H1 (cell line): ENCODE measurements at regions not wholly inside any gene's neighbourhood (a gene's known extent, or its start where the extent isn't known, plus 50 kb on each side); places are given as distances from the start of the nearest gene placed in this dataset.

Source experiments
- CTCF ChIA-PET: fragments of 300-600 bp; sonication (Branson Sonifier 250); formaldehyde crosslinking; loops from one replicate; lab custom pipeline; 2021; ENCODE audit not compliant: partially characterized antibody; lab: Charles Lee
- POLR2A ChIA-PET: fragments of 300-600 bp; sonication (Branson Sonifier 250); formaldehyde crosslinking; loops from one replicate; lab custom pipeline; 2021; ENCODE audit warnings: inconsistent platforms; ENCODE audit not compliant: partially characterized antibody; lab: Charles Lee
- DNase-seq, 2 experiments: peaks; one replicate each; pipeline versions ENCODE4 v3.0.0 to v3.0.0-alpha.2; 2010 to 2022; ENCODE audit warnings: low spot score in 2 of 2, low read depth in 1 of 2, mixed read lengths in 1 of 2
- FAIRE-seq: peaks from 2 replicates; lab custom pipeline; 2011; peaks lifted over from hg19 to GRCh38; lab: Jason Lieb, UNC
- H2AFZ ChIP-seq: 2 replicates; pipeline ENCODE4 v1.8.1; 2012; ENCODE audit warnings: low read length, inconsistent platforms
- H2AK5ac ChIP-seq: 2 replicates; pipeline ENCODE4 v1.6.1; 2013; ENCODE audit warnings: low read depth, low read length
- H2BK120ac ChIP-seq: replicated peaks from 2 replicates; pipeline ENCODE3; 2013; ENCODE audit warnings: low read depth, low read length, inconsistent platforms
- H2BK12ac ChIP-seq: 2 replicates; pipeline ENCODE4 v1.6.1; 2013; ENCODE audit warnings: low read depth, low read length
- H2BK15ac ChIP-seq: 2 replicates; pipeline ENCODE4 v1.6.1; 2013; ENCODE audit warnings: low read length
- H2BK20ac ChIP-seq: 2 replicates; pipeline ENCODE4 v1.6.1; 2013; ENCODE audit warnings: low read length
- H2BK5ac ChIP-seq: 2 replicates; pipeline ENCODE4 v1.6.1; 2013; ENCODE audit warnings: low read depth, low read length
- H3K14ac ChIP-seq: 2 replicates; pipeline ENCODE4 v1.6.1; 2013; ENCODE audit warnings: inconsistent platforms; ENCODE audit not compliant: insufficient read length
- H3K18ac ChIP-seq: 2 replicates; pipeline ENCODE4 v1.6.1; 2013; ENCODE audit warnings: low read length; ENCODE audit errors: extremely low read depth
- H3K23ac ChIP-seq: 2 replicates; pipeline ENCODE4 v1.6.1; 2013; ENCODE audit warnings: inconsistent platforms; ENCODE audit not compliant: insufficient read length
- H3K23me2 ChIP-seq: 2 replicates; pipeline ENCODE4 v1.6.1; 2013; ENCODE audit warnings: low read depth, low read length
- H3K27ac ChIP-seq: 2 replicates; pipeline ENCODE4 v1.6.1; 2011; ENCODE audit warnings: low read depth, low read length, inconsistent platforms
- H3K27me3 ChIP-seq, 4 experiments: replicated peaks in 1 of 4; 1 replicate in 1 of 4; 2 replicates in 3 of 4; pipeline versions ENCODE4 v1.6.1 to v1.8.1; 2011 to 2013; ENCODE audit warnings: low read length in 3 of 4, mild to moderate bottlenecking in 3 of 4, inconsistent platforms in 2 of 4, mixed read lengths in 2 of 4, moderate library complexity in 1 of 4; ENCODE audit not compliant: control insufficient read depth in 3 of 4, insufficient read depth in 3 of 4; ENCODE audit errors: extremely low read depth in 1 of 4
- H3K36me3 ChIP-seq, 4 experiments: 2 replicates each; pipeline versions ENCODE4 v1.6.1 to v1.8.1; 2011 to 2013; ENCODE audit warnings: mild to moderate bottlenecking in 4 of 4, low read length in 3 of 4, moderate library complexity in 2 of 4, control low read depth in 1 of 4, inconsistent platforms in 1 of 4; ENCODE audit not compliant: insufficient read depth in 4 of 4, control insufficient read depth in 2 of 4
- H3K4ac ChIP-seq: replicated peaks from 2 replicates; pipeline ENCODE3; 2013; ENCODE audit warnings: low read length, low read depth, mixed read lengths, inconsistent platforms; ENCODE audit not compliant: insufficient read length
- H3K4me1 ChIP-seq, 4 experiments: replicated peaks in 1 of 4; 1 replicate in 1 of 4; 2 replicates in 3 of 4; pipeline versions ENCODE4 v1.6.1 to v1.8.1; 2011 to 2013; ENCODE audit warnings: low read length in 3 of 4, inconsistent platforms in 2 of 4, mixed read lengths in 1 of 4; ENCODE audit not compliant: insufficient read depth in 4 of 4, control insufficient read depth in 3 of 4
- H3K4me2 ChIP-seq, 2 experiments: 2 replicates each; pipeline versions ENCODE4 v1.6.1 to v1.8.1; 2011 to 2013; ENCODE audit warnings: low read depth in 2 of 2, low read length in 2 of 2, control low read depth in 1 of 2, inconsistent platforms in 1 of 2, mild to moderate bottlenecking in 1 of 2; ENCODE audit not compliant: insufficient read depth in 1 of 2
- H3K4me3 ChIP-seq, 4 experiments: fragments of 200-600, 300-600 bp in 1 of 4; sonication (generic), shearing (Covaris generic), sonication (Bioruptor Twin) in 1 of 4; 2 replicates each; pipeline versions ENCODE4 v1.5.1 to v1.8.1; 2011 to 2016; ENCODE audit warnings: low read length in 4 of 4, low read depth in 3 of 4, control low read depth in 2 of 4, inconsistent platforms in 2 of 4, mild to moderate bottlenecking in 2 of 4, mixed read lengths in 1 of 4, moderate library complexity in 1 of 4; ENCODE audit not compliant: insufficient read depth in 2 of 4; ENCODE audit errors: extremely low read depth in 1 of 4
- H3K56ac ChIP-seq: replicated peaks from 2 replicates; pipeline ENCODE3; 2013; ENCODE audit warnings: low read depth, mild to moderate bottlenecking, mixed read lengths, low read length, inconsistent platforms; ENCODE audit not compliant: insufficient read length
- H3K79me1 ChIP-seq: 2 replicates; pipeline ENCODE4 v1.6.1; 2013; ENCODE audit warnings: low read depth, low read length, control low read depth
- H3K79me2 ChIP-seq, 2 experiments: 2 replicates each; pipeline versions ENCODE4 v1.6.1 to v1.8.1; 2012 to 2013; ENCODE audit warnings: low read length in 2 of 2, mild to moderate bottlenecking in 2 of 2, inconsistent platforms in 1 of 2; ENCODE audit not compliant: insufficient read depth in 2 of 2, control insufficient read depth in 1 of 2
- H3K9ac ChIP-seq, 4 experiments: replicated peaks in 1 of 4; 1 replicate in 1 of 4; 2 replicates in 3 of 4; pipeline versions ENCODE4 v1.6.1 to v1.8.1; 2011 to 2013; ENCODE audit warnings: low read depth in 3 of 4, low read length in 3 of 4, control low read depth in 2 of 4, mild to moderate bottlenecking in 2 of 4, moderate library complexity in 2 of 4, inconsistent platforms in 1 of 4; ENCODE audit errors: extremely low read depth in 1 of 4
- H3K9me3 ChIP-seq, 2 experiments: 2 replicates each; pipeline versions ENCODE4 v1.6.1 to v1.8.1; 2012 to 2013; ENCODE audit warnings: mild to moderate bottlenecking in 2 of 2, moderate library complexity in 2 of 2, control low read depth in 1 of 2, inconsistent platforms in 1 of 2, low read depth in 1 of 2, low read length in 1 of 2, mixed read lengths in 1 of 2; ENCODE audit not compliant: insufficient read depth in 2 of 2
- H4K20me1 ChIP-seq, 2 experiments: replicated peaks in 1 of 2; 2 replicates each; pipeline versions ENCODE3 to v1.8.1; 2011 to 2013; ENCODE audit warnings: inconsistent platforms in 2 of 2, low read length in 2 of 2, mild to moderate bottlenecking in 1 of 2; ENCODE audit not compliant: insufficient read depth in 2 of 2, control insufficient read depth in 1 of 2
- H4K5ac ChIP-seq: 2 replicates; pipeline ENCODE4 v1.6.1; 2013; ENCODE audit warnings: low read length, low read depth, mixed read lengths, inconsistent platforms; ENCODE audit not compliant: insufficient read length
- H4K8ac ChIP-seq: 2 replicates; pipeline ENCODE4 v1.8.0; 2013; ENCODE audit warnings: mild to moderate bottlenecking, moderate library complexity, low read length, inconsistent platforms; ENCODE audit not compliant: insufficient read depth; ENCODE audit errors: extremely low read depth
- H4K91ac ChIP-seq: replicated peaks from 2 replicates; pipeline ENCODE3; 2013; ENCODE audit warnings: low read length, mixed read lengths, inconsistent platforms; ENCODE audit not compliant: insufficient read length
- ASH2L ChIP-seq: fragments of 200-600, 300-600 bp; sonication (generic); IDR thresholded peaks from one replicate; pipeline ENCODE4 v1.7.1; 2017; ENCODE audit warnings: low read length
- CHD2 ChIP-seq: IDR thresholded peaks from 2 replicates; pipeline ENCODE4 v1.6.1; 2012; ENCODE audit warnings: low read length, improper control_type of control experiment
- EP300 ChIP-seq, 2 experiments: IDR thresholded peaks; 1 replicate in 1 of 2; 2 replicates in 1 of 2; pipeline ENCODE4 v1.6.1; 2011 to 2012; ENCODE audit warnings: low read depth in 2 of 2, low read length in 2 of 2, mild to moderate bottlenecking in 2 of 2, borderline replicate concordance in 1 of 2, inconsistent platforms in 1 of 2, moderate library complexity in 1 of 2
- FOSL1 ChIP-seq: IDR thresholded peaks from 2 replicates; pipeline ENCODE4 v1.6.1; 2011; ENCODE audit warnings: mild to moderate bottlenecking, low read depth, low read length, moderate library complexity; ENCODE audit not compliant: insufficient read depth
- NANOG ChIP-seq: IDR thresholded peaks from 2 replicates; pipeline ENCODE4 v1.6.1; 2011; ENCODE audit warnings: low read length, low read depth, mild to moderate bottlenecking, inconsistent platforms; ENCODE audit not compliant: insufficient read depth, poor library complexity, severe bottlenecking
- WGBS, 2 experiments: shearing (Covaris generic) in 1 of 2; methylation state at CpG; one replicate each; pipeline versions ENCODE4 v1.1.6 to v1.1.7; 2013 to 2015; ENCODE audit warnings: low lambda C conversion rate in 2 of 2, mixed read lengths in 2 of 2, inconsistent platforms in 1 of 2, low coverage in 1 of 2, missing lambda C conversion rate in 1 of 2; ENCODE audit not compliant: insufficient replicate concordance in 2 of 2, insufficient coverage in 1 of 2, insufficient read length in 1 of 2; ENCODE audit errors: extremely low coverage in 1 of 2, missing lambda C conversion rate in 1 of 2; 5-methylcytosine and 5-hydroxymethylcytosine counted together

GRCh38 chr12:77421152-77421551 is 355.8 kb upstream of the E2F7 start:
- H2BK15ac ChIP-seq: no peak overlapping the region
- no peaks in the 10 kb centered on the region for H3K23me2 ChIP-seq
- no peak overlapping the region for H4K8ac ChIP-seq
- H3K18ac ChIP-seq: no peak overlapping the region
- H2AFZ ChIP-seq: no peak overlapping the region
- H3K4me2 ChIP-seq: no peak overlapping the region
- no peaks in the 10 kb centered on the region for H3K79me2 ChIP-seq
- H2BK5ac ChIP-seq: no peak overlapping the region
- H2BK20ac ChIP-seq: no peak overlapping the region
- H4K20me1 ChIP-seq: no peaks in the 10 kb centered on the region
- H2BK12ac ChIP-seq: no peak overlapping the region
- FAIRE-seq: no peak
- H3K27ac ChIP-seq: no peak overlapping the region
- H3K27me3 ChIP-seq: no peaks in the 10 kb centered on the region
- H3K36me3 ChIP-seq: no peaks in the 10 kb centered on the region
- H3K4ac ChIP-seq: no peak overlapping the region
- ChIA-PET POLR2A (no interaction called here), CTCF (interaction anchor here (1.1 kb wide), 1 partner anchor 39 kb away, joined by 3 read pairs; no protein-coding TSS in a partner anchor)
- H3K56ac ChIP-seq: no peak overlapping the region
- H4K5ac ChIP-seq: no peak overlapping the region
- TF ChIP-seq ASH2L (no peak), EP300 (IDR thresholded peaks at IDR 0.05; ENCODE audit: borderline replicate concordance in 1 of 2, low read depth in 2 of 2, low read length in 2 of 2) (no peak), CHD2 (no peak), NANOG (no peak), FOSL1 (no peak)
- H3K9me3 ChIP-seq: no peaks in the 10 kb centered on the region
- no peak overlapping the region for H4K91ac ChIP-seq
- 85% methylated on average over 2 of the region's 2 CpGs; no CpG with 5 or more reads in 1 of the 2 experiments for WGBS, 2 experiments
- H2AK5ac ChIP-seq: no peak overlapping the region
- H2BK120ac ChIP-seq: no peak overlapping the region
- H3K4me3 ChIP-seq: no peak overlapping the region
- H3K14ac ChIP-seq: no peak overlapping the region
- H3K23ac ChIP-seq: no peak overlapping the region
- no peaks in the 10 kb centered on the region for H3K79me1 ChIP-seq
- DNase-seq: no peak
- no peaks in the 10 kb centered on the region for H3K4me1 ChIP-seq
- H3K9ac ChIP-seq: no peak overlapping the region
